ENCODE measurements at regions not wholly inside any gene's neighbourhood (a gene's known extent, or its start where the extent isn't known, plus 50 kb on each side); places are given as distances from the start of the nearest gene placed in this dataset.

GRCh38 chr7:16278167-16278787 lies 143.1 kb downstream of the CRPPA start:
- H3K4me3 ChIP-seq, result no peak overlapping the region
- no peaks in the 10 kb centered on the region for H3K27me3 ChIP-seq
- no peaks in the 10 kb centered on the region for H3K36me3 ChIP-seq
- TF ChIP-seq CTCF (IDR thresholded peaks at IDR 0.05) (no peak), POLR2A (IDR thresholded peaks at IDR 0.05) (no peak)
- ATAC-seq (no peak), DNase-seq (no peak)
- intact Hi-C loops (cut with DNase I), result no loop called here
- peaks cover 0 to 6% (median 0%) of the 10 kb centered on the region in 12 donors for H3K9me3 ChIP-seq
- WGBS, 4 donors, result 96 to 100% (median 96%) methylated on average over 1 of the region's 1 CpG
- no peak overlapping the region for H3K27ac ChIP-seq
- H3K4me1 ChIP-seq, result peaks cover 0 to 8% (median 0%) of the 10 kb centered on the region in 12 donors

GRCh38 chr7:16271990-16272665 lies 149.2 kb downstream of the CRPPA start:
- H3K4me1 ChIP-seq, result peaks cover 0 to 8% (median 0%) of the 10 kb centered on the region in 12 donors
- no peak overlapping the region for H3K4me3 ChIP-seq
- TF ChIP-seq POLR2A (IDR thresholded peaks at IDR 0.05), result no peak
- no peak for TF ChIP-seq CTCF (IDR thresholded peaks at IDR 0.05)
- intact Hi-C loops (cut with DNase I), result no loop called here
- no peaks in the 10 kb centered on the region for H3K36me3 ChIP-seq
- ATAC-seq (no peak), DNase-seq (no peak)
- no peaks in the 10 kb centered on the region for H3K9me3 ChIP-seq
- H3K27ac ChIP-seq, result no peak overlapping the region
- no peaks in the 10 kb centered on the region for H3K27me3 ChIP-seq
- WGBS, 4 donors, result 27 to 41% (median 38%) methylated on average over 2 of the region's 2 CpGs

- intact Hi-C loops (cut with DNase I), result no loop called here
- Histone ChIP-seq H3K4me1 (peaks cover 0 to 2% (median 0%) of the 10 kb centered on the region in 12 donors), H3K27me3 (no peaks in the 10 kb centered on the region), H3K36me3 (no peaks in the 10 kb centered on the region), H3K9me3 (no peaks in the 10 kb centered on the region), H3K4me3 (no peak overlapping the region), H3K27ac (no peak overlapping the region)
- DNase-seq (no peak), ATAC-seq (no peak)
- 71 to 81% (median 74%) methylated on average over 1 of the region's 1 CpG for WGBS, 4 donors
- TF ChIP-seq CTCF (IDR thresholded peaks at IDR 0.05) (no peak), POLR2A (IDR thresholded peaks at IDR 0.05) (no peak)
Observed at GRCh38 chr7:16271355-16271915, 149.9 kb downstream of the CRPPA start.

- H3K9me3 ChIP-seq, result no peaks in the 10 kb centered on the region
- WGBS, 4 donors, result 77 to 82% (median 79%) methylated on average over 4 of the region's 4 CpGs
- TF ChIP-seq CTCF (IDR thresholded peaks at IDR 0.05) (no peak), POLR2A (IDR thresholded peaks at IDR 0.05) (no peak)
Observed at GRCh38 chr7:16270844-16271243, 150.5 kb downstream of the CRPPA start.

More at GRCh38 chr7:16270844-16271243, 150.5 kb downstream of the CRPPA start:
- Histone ChIP-seq H3K36me3 (no peaks in the 10 kb centered on the region), H3K27ac (no peak overlapping the region), H3K27me3 (no peaks in the 10 kb centered on the region), H3K4me3 (no peak overlapping the region), H3K4me1 (no peaks in the 10 kb centered on the region)
- no peak for ATAC-seq
- intact Hi-C loops (cut with DNase I), result no loop called here
- no peak for DNase-seq
